ENCODE measurements at regions not wholly inside any gene's neighbourhood (a gene's known extent, or its start where the extent isn't known, plus 50 kb on each side); places are given as distances from the start of the nearest gene placed in this dataset.

- Histone ChIP-seq H3K4me3 (no peak overlapping the region), H3K27ac (no peak overlapping the region), H3K9ac (no peak overlapping the region), H3K9me3 (replicated peaks in 1 of 11) (no peaks in the 10 kb centered on the region), H3K27me3 (no peaks in the 10 kb centered on the region), H4K20me1 (no peaks in the 10 kb centered on the region), H3K4me2 (no peak overlapping the region), H3K36me3 (no peaks in the 10 kb centered on the region), H3K4me1 (peaks cover 0 to 11% (median 8%) of the 10 kb centered on the region in 10 experiments; a peak in 13 of 20 replicates)
- no peak for TF ChIP-seq Cebpa-rat (IDR thresholded peaks at IDR 0.05)
Measured at GRCh38 chr9:86838519-86839497, 108.5 kb downstream of the GAS1 start.

GRCh38 chr9:86837345-86837744 lies 110.0 kb downstream of the GAS1 start:
- no peaks in the 10 kb centered on the region for H3K27me3 ChIP-seq
- no peak overlapping the region for H3K9ac ChIP-seq
- peaks cover 0 to 11% (median 8%) of the 10 kb centered on the region in 10 experiments; a peak in 13 of 20 replicates for H3K4me1 ChIP-seq
- no peak overlapping the region for H3K4me3 ChIP-seq
- no peaks in the 10 kb centered on the region for H3K36me3 ChIP-seq
- TF ChIP-seq Cebpa-rat (IDR thresholded peaks at IDR 0.05) = no peak
- no peaks in the 10 kb centered on the region for H4K20me1 ChIP-seq
- no peaks in the 10 kb centered on the region for H3K9me3 ChIP-seq (replicated peaks in 1 of 11)
- peak overlapping the region in 4 of 11 experiments; percentile 7 to 55 (median 36); a peak in 4 of 22 replicates for H3K4me2 ChIP-seq
- H3K27ac ChIP-seq = no peak overlapping the region

- no peaks in the 10 kb centered on the region for H3K27me3 ChIP-seq
- no peaks in the 10 kb centered on the region for H3K36me3 ChIP-seq
- no peaks in the 10 kb centered on the region for H3K9me3 ChIP-seq (replicated peaks in 1 of 11)
- H3K27ac ChIP-seq = no peak overlapping the region
- no peaks in the 10 kb centered on the region for H4K20me1 ChIP-seq
- no peak overlapping the region for H3K4me3 ChIP-seq
- no peak for TF ChIP-seq Cebpa-rat (IDR thresholded peaks at IDR 0.05)
- H3K9ac ChIP-seq = peak overlapping the region in 1 of 11 experiments; percentile 40; a peak in 1 of 22 replicates
- H3K4me2 ChIP-seq = peak overlapping the region in 10 of 11 experiments; percentile 5 to 64 (median 37); a peak in 13 of 22 replicates
- peaks cover 0 to 11% (median 8%) of the 10 kb centered on the region in 10 experiments; a peak in 13 of 20 replicates for H3K4me1 ChIP-seq
Measured at GRCh38 chr9:86836797-86837196, 110.5 kb downstream of the GAS1 start.

GRCh38 chr9:86836266-86836665 lies 111.0 kb downstream of the GAS1 start:
- H4K20me1 ChIP-seq = no peaks in the 10 kb centered on the region
- H3K4me3 ChIP-seq = no peak overlapping the region
- no peak overlapping the region for H3K9ac ChIP-seq
- no peak overlapping the region for H3K27ac ChIP-seq
- H3K4me1 ChIP-seq = peaks cover 0 to 11% (median 8%) of the 10 kb centered on the region in 10 experiments; a peak in 13 of 20 replicates
- H3K36me3 ChIP-seq = no peaks in the 10 kb centered on the region
- H3K4me2 ChIP-seq = peak overlapping the region in 6 of 11 experiments; percentile 16 to 64 (median 56); a peak in 6 of 22 replicates
- no peaks in the 10 kb centered on the region for H3K27me3 ChIP-seq
- H3K9me3 ChIP-seq (replicated peaks in 1 of 11) = no peaks in the 10 kb centered on the region
- no peak for TF ChIP-seq Cebpa-rat (IDR thresholded peaks at IDR 0.05)

- TF ChIP-seq Cebpa-rat (IDR thresholded peaks at IDR 0.05) = no peak
- H3K27me3 ChIP-seq = no peaks in the 10 kb centered on the region
Measured at GRCh38 chr9:86830356-86830755, 117.0 kb downstream of the GAS1 start.

GRCh38 chr9:86829496-86830046 lies 117.7 kb downstream of the GAS1 start:
- Histone ChIP-seq H3K9ac (no peak overlapping the region), H3K27ac (no peak overlapping the region), H3K36me3 (no peaks in the 10 kb centered on the region), H3K9me3 (replicated peaks in 1 of 11) (peaks cover 0 to 9% (median 0%) of the 10 kb centered on the region in 11 experiments; a peak in 5 of 22 replicates), H3K4me1 (peaks cover 0 to 12% (median 8%) of the 10 kb centered on the region in 10 experiments; a peak in 10 of 20 replicates), H4K20me1 (no peaks in the 10 kb centered on the region), H3K4me3 (no peak overlapping the region), H3K27me3 (no peaks in the 10 kb centered on the region), H3K4me2 (0 out of 22 replicates have a peak overlapping the region, but pooled peaks of 1 of the 11 experiments have one; percentile 13)
- TF ChIP-seq Cebpa-rat (IDR thresholded peaks at IDR 0.05) = no peak

More at GRCh38 chr9:86830356-86830755, 117.0 kb downstream of the GAS1 start:
- H3K4me2 ChIP-seq = no peak overlapping the region
- peaks cover 0 to 2% (median 0%) of the 10 kb centered on the region in 11 experiments; a peak in 4 of 22 replicates for H3K9me3 ChIP-seq (replicated peaks in 1 of 11)
- peaks cover 0 to 12% (median 8%) of the 10 kb centered on the region in 10 experiments; a peak in 10 of 20 replicates for H3K4me1 ChIP-seq
- H3K9ac ChIP-seq = no peak overlapping the region
- H3K4me3 ChIP-seq = no peak overlapping the region
- no peak overlapping the region for H3K27ac ChIP-seq
- no peaks in the 10 kb centered on the region for H3K36me3 ChIP-seq
- no peaks in the 10 kb centered on the region for H4K20me1 ChIP-seq

- no peak for TF ChIP-seq Cebpa-rat (IDR thresholded peaks at IDR 0.05)
- Histone ChIP-seq H3K27me3 (no peaks in the 10 kb centered on the region), H3K9ac (no peak overlapping the region), H3K4me2 (peak overlapping the region in 5 of 11 experiments; percentile 16 to 45 (median 24); a peak in 9 of 22 replicates), H3K36me3 (no peaks in the 10 kb centered on the region), H3K27ac (no peak overlapping the region), H3K4me1 (peaks cover 0 to 12% (median 8%) of the 10 kb centered on the region in 10 experiments; a peak in 10 of 20 replicates), H4K20me1 (no peaks in the 10 kb centered on the region), H3K4me3 (no peak overlapping the region), H3K9me3 (replicated peaks in 1 of 11) (peaks cover 0 to 11% (median 0%) of the 10 kb centered on the region in 11 experiments; a peak in 5 of 22 replicates)
Measured at GRCh38 chr9:86828631-86829030, 118.7 kb downstream of the GAS1 start.

- no peaks in the 10 kb centered on the region for H3K27me3 ChIP-seq
- H3K9me3 ChIP-seq (replicated peaks in 1 of 11) = peaks cover 0 to 15% (median 0%) of the 10 kb centered on the region in 11 experiments; a peak in 6 of 22 replicates
- no peaks in the 10 kb centered on the region for H4K20me1 ChIP-seq
- TF ChIP-seq Cebpa-rat (IDR thresholded peaks at IDR 0.05) = no peak
- H3K9ac ChIP-seq = no peak overlapping the region
- no peaks in the 10 kb centered on the region for H3K36me3 ChIP-seq
- H3K4me1 ChIP-seq = peaks cover 0 to 12% (median 8%) of the 10 kb centered on the region in 10 experiments; a peak in 10 of 20 replicates
- no peak overlapping the region for H3K4me3 ChIP-seq
- peak overlapping the region in 5 of 11 experiments; percentile 16 to 45 (median 24); a peak in 8 of 22 replicates for H3K4me2 ChIP-seq
- H3K27ac ChIP-seq = no peak overlapping the region
Measured at GRCh38 chr9:86827893-86828292, 119.4 kb downstream of the GAS1 start.

GRCh38 chr9:86825299-86825698 lies 122.0 kb downstream of the GAS1 start:
- no peaks in the 10 kb centered on the region for H3K27me3 ChIP-seq
- no peak overlapping the region for H3K27ac ChIP-seq
- H4K20me1 ChIP-seq = no peaks in the 10 kb centered on the region
- H3K9ac ChIP-seq = no peak overlapping the region
- TF ChIP-seq Cebpa-rat (IDR thresholded peaks at IDR 0.05) = no peak
- no peaks in the 10 kb centered on the region for H3K36me3 ChIP-seq
- H3K4me1 ChIP-seq = peaks cover 0 to 12% (median 8%) of the 10 kb centered on the region in 10 experiments; a peak in 10 of 20 replicates
- peaks cover 0 to 16% (median 0%) of the 10 kb centered on the region in 11 experiments; a peak in 6 of 22 replicates for H3K9me3 ChIP-seq (replicated peaks in 1 of 11)
- no peak overlapping the region for H3K4me2 ChIP-seq
- no peak overlapping the region for H3K4me3 ChIP-seq

Measured in BLaER1 treated with 17β-estradiol and CSF1 and Interleukin-3, amounts not matched to agents 10 nM and 100 nM (cell line).